WTC11 (cell line): ENCODE measurements at regions not wholly inside any gene's neighbourhood (a gene's known extent, or its start where the extent isn't known, plus 50 kb on each side); places are given as distances from the start of the nearest gene placed in this dataset.

Source experiments
- AFF4 ChIP-seq: sonication (generic); formaldehyde crosslinking; IDR thresholded peaks from 2 replicates; pipeline ENCODE4 v1.8.1; 2023; ENCODE audit warnings: mild to moderate bottlenecking, missing genetic modification reagents, borderline replicate concordance
- CREB1 ChIP-seq: sonication (generic); formaldehyde crosslinking; IDR thresholded peaks from 2 replicates; pipeline ENCODE4 v1.8.0; 2023; ENCODE audit warnings: mild to moderate bottlenecking, missing genetic modification reagents
- CTCF ChIP-seq: fragments of 200-600 bp; IDR thresholded peaks from 2 replicates; pipeline ENCODE4 v1.8.0; 2022; ENCODE audit warnings: antibody characterized with exemption
- E2F4 ChIP-seq: sonication (generic); formaldehyde crosslinking; IDR thresholded peaks from 2 replicates; pipeline ENCODE4 v1.8.1; 2022; ENCODE audit warnings: low read depth, mild to moderate bottlenecking, moderate library complexity, missing genetic modification reagents, borderline replicate concordance
- EMX1 ChIP-seq: fragments of 250-450 bp; sonication (Bioruptor Pico); IDR thresholded peaks from 2 replicates; pipeline ENCODE4 v1.8.0; 2021; ENCODE audit warnings: mild to moderate bottlenecking
- GABPB1 ChIP-seq: sonication (generic); formaldehyde crosslinking; IDR thresholded peaks from 2 replicates; pipeline ENCODE4 v1.8.1; 2023; ENCODE audit warnings: mild to moderate bottlenecking, missing genetic modification reagents
- IRF2 ChIP-seq: sonication (generic); formaldehyde crosslinking; IDR thresholded peaks from 2 replicates; pipeline ENCODE4 v1.8.0; 2022; ENCODE audit warnings: low read depth, missing genetic modification reagents, borderline replicate concordance
- RELA ChIP-seq: sonication (generic); formaldehyde crosslinking; IDR thresholded peaks from 2 replicates; pipeline ENCODE4 v1.8.1; 2022; ENCODE audit warnings: missing genetic modification reagents, mild to moderate bottlenecking, borderline replicate concordance
- SP1 ChIP-seq: sonication (generic); formaldehyde crosslinking; conservative IDR thresholded peaks from 2 replicates; pipeline ENCODE4 v1.8.1; 2022; ENCODE audit warnings: missing genetic modification reagents
- ZNF317 ChIP-seq: sonication (generic); formaldehyde crosslinking; IDR thresholded peaks from 2 replicates; pipeline ENCODE4 v1.8.1; 2023; ENCODE audit warnings: low read depth, mild to moderate bottlenecking, moderate library complexity, missing genetic modification reagents, borderline replicate concordance

GRCh38 chr9:135198586-135199285, 111.3 kb downstream of the OLFM1 start:
- TF ChIP-seq RELA (CRISPR knock-in tag) (no peak), IRF2 (no peak), CTCF (no peak), GABPB1 (CRISPR knock-in tag) (no peak), SP1 (CRISPR knock-in tag) (no peak), E2F4 (CRISPR knock-in tag) (no peak), EMX1 (no peak), ZNF317 (CRISPR knock-in tag) (no peak), AFF4 (no peak), CREB1 (CRISPR knock-in tag) (no peak)
